GM18502 (cell line): ENCODE measurements at regions not wholly inside any gene's neighbourhood (a gene's known extent, or its start where the extent isn't known, plus 50 kb on each side); places are given as distances from the start of the nearest gene placed in this dataset.

Experiments
- ATAC-seq: cut with Tn5 transposase; IDR thresholded peaks from one replicate; pipeline ENCODE4 v1.9.1; 2021; ENCODE audit warnings: mild to moderate bottlenecking; ENCODE audit not compliant: unreplicated experiment, poor library complexity

GRCh38 chr3:159887911-159888310, 100.7 kb upstream of the IL12A start:
- ATAC-seq, result no peak

- no peak for ATAC-seq
Observed at GRCh38 chr3:159892171-159892795, 96.4 kb upstream of the IL12A start.

DNA sequence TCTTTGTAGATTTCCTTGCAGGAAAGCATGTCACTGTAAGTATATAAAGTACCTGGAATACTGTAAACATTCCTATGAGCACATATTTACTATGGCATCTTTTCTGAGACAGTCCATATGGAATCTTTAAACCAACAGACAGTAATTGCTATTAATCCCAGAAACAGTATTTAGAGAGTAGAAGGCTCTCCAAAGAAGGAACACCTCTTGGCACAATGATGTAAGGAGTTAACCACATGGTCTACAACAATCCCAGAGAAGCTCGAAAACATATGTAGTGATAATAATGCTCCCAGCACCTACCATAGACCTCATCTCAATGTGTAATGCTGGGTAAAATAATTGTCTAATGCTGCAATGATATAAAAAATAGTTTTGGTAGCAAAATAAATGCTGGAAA, 95.8 kb upstream of the IL12A start:
- ATAC-seq, result no peak

GRCh38 chr3:159894386-159894785, 94.2 kb upstream of the IL12A start:
- ATAC-seq, result no peak

DNA sequence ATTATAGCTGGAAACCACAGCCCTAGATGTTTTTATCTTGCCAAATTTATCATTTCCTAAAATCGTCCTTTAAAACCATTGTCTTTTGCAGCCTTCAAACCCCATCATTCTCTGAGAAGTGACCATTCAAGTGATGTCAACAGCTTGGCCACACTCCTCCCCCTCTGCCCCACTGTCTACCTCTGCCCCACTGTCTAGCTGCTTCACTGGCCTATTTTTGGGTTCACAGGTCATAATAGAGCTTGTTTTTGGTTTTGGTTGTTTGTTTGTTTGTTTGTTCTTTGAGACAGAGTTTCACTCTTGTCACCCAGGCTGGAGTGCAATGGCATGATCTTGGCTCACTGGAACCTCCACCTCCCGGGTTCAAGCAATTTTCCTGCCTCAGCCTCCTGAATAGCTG, 93.2 kb upstream of the IL12A start:
- ATAC-seq, result no peak

DNA sequence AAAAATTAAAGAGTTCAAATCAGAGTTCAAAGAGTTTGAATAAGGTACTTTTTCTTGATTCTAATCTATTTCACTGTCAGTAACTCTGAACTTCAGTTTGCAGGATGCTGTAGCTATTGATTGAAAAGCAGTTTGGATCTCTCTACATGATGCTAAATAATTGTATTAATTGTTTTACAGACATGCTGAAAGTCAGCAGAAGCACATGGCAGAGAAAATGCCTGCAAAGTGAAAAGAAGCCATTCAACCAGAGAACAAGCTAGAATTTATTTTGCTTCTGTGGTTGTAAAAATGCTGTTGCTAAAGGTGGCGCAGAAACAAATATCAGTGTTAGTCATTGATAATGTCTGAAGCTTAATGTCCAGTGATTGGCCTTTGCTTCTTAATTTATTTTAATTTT, 92.1 kb upstream of the IL12A start:
- no peak for ATAC-seq

- ATAC-seq, result no peak
Observed at GRCh38 chr3:159897331-159898075, 91.1 kb upstream of the IL12A start.

GRCh38 chr3:159898147-159898546, 90.5 kb upstream of the IL12A start:
- ATAC-seq, result no peak

- no peak for ATAC-seq
Observed at GRCh38 chr3:159899166-159899565, 89.5 kb upstream of the IL12A start.

- ATAC-seq, result peak; percentile 72
Observed at GRCh38 chr3:159902546-159903314, 85.9 kb upstream of the IL12A start.

- ATAC-seq, result peak; percentile 49
Observed at GRCh38 chr3:159904455-159904854, 84.2 kb upstream of the IL12A start.

DNA sequence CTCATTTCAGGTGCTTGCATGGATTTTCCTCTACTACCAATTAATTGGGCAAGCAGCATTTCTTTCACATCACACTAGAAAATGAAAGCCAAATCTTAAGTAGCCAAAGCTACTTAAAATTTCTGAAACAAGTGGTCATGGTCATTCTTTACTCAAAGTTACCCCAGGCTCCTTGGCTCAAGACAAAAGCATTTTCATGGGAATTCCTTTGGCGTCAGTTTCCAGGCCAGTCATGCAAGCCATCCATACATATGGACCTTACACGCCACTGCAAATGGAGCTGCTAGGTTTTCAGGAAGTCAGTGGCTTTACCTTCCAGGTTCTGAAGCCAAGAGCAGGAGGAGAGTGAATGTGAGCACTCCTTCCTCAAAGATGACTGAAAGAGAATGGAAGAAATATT, 83.7 kb upstream of the IL12A start:
- no peak for ATAC-seq

DNA sequence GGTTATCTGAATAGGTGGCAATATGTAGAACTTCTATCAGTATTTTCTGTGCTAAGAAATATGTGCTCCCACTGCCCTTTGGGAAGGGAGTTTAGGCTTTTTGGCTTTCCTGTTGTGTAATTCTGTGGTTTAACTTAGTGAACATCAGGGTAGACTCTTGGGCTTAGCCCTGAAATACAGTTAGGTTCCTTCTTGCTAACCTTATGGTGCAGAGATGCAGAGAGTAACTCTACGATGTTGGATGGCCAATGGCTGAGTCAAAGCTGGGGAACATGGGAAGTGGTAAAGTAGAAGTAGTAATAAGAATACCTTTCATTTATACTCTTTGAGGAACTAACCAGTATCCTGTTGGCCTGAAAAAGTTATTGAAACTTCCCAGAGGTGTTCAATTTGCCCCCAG, 80.8 kb upstream of the IL12A start:
- no peak for ATAC-seq

DNA sequence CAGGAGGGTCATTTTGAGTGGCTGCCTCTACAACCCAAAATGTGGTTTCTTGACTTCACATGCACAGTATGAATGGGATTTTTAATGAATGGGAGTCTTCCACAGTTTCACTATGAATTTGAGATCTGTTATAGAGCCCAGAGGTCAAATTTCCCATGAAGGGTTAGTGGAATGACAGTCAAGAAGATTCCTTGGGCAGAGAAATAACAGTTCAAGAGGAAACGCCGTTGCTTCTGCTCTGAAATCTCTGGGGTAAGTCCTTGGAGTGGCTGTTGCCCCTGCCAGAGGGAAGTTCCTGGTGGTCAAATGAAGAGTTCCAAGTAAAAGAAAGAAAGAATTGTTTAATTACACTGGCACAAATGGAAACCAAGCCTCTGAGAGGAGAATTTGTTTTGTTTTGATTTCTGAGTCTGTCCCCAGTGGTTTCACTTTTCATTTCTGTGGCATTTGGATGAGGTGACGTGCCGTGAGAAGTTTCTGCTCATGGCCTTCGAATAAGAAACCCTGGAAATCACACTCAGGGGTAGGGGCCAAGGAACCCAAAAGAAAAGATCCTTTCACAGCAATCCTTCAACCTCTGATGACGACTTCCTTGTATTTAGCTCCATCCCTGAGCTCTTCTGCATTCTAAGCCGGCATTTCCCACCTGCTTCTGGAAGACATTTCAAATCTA, 77.5 kb upstream of the IL12A start:
- ATAC-seq, result peak; percentile 86

DNA sequence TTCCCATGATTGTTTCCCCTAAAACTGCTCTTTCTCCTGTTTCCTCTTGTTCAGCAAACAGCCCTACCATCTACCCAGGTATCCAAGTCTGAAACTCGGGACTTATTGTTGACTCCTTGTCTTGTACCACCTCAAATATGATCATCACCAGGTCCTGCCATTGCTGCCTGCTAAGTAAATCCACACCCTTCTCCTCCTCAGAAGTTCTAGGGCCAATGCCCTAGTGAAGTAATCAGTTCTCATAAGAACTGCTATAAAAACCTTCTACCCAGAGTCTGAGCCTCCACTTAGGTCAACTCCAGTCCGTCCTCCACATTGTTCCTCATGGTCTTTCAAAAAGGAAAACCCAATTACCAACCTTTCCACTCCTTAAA, 77.0 kb upstream of the IL12A start:
- peak; percentile 21 for ATAC-seq

- no peak for ATAC-seq
Observed at GRCh38 chr3:159913712-159914414, 74.8 kb upstream of the IL12A start.

- no peak for ATAC-seq
Observed at GRCh38 chr3:159914426-159914825, 74.2 kb upstream of the IL12A start.

- no peak for ATAC-seq
Observed at GRCh38 chr3:159916052-159916451, 72.6 kb upstream of the IL12A start.

DNA sequence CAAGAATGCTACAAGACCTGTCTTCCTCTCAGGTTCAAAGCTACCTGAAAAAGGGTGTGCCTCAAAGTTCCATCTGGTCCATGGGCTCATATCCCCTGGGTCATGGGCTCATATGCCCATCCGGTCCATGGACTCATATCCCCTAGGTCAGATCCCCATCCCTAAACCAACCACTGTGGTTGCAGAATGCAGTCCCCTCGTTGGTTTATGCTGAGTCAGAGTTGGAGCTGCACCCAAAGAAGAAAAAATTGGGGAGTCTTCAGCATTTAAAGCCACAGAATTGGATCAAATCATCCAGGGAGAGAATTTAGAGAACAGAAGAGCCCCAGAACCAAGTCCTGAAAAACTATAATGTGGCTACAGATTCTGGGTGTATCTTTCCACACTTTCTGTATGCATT, 71.5 kb upstream of the IL12A start:
- ATAC-seq, result no peak

- ATAC-seq, result peak; percentile 81
Observed at GRCh38 chr3:159919873-159920272, 68.8 kb upstream of the IL12A start.
